Tibial nerve (tissue), 3 donors: ENCODE measurements at regions not wholly inside any gene's neighbourhood (a gene's known extent, or its start where the extent isn't known, plus 50 kb on each side); places are given as distances from the start of the nearest gene placed in this dataset.

Source experiments
- CTCF ChIP-seq, 5 experiments: fragments of 200-600 bp in 3 of 5; fragments of 450-650 bp in 2 of 5; sonication (generic) in 3 of 5; IDR thresholded peaks; one replicate each; pipeline ENCODE4 v1.5.1; 2016 to 2019; ENCODE audit warnings: antibody characterized with exemption in 5 of 5, mild to moderate bottlenecking in 3 of 5, moderate library complexity in 2 of 5
- POLR2A ChIP-seq, 2 donors: fragments of 450-650 bp; IDR thresholded peaks; one replicate each; pipeline ENCODE4 v1.6.1; 2017; ENCODE audit warnings: antibody characterized with exemption in 2 of 2, mild to moderate bottlenecking in 2 of 2, moderate library complexity in 2 of 2

- no peak for TF ChIP-seq CTCF (IDR thresholded peaks at IDR 0.05)
- TF ChIP-seq POLR2A (IDR thresholded peaks at IDR 0.05): no peak
Measured at GRCh38 chrX:93528917-93529316, 144.5 kb downstream of the NAP1L3 start.
